Tibial artery (tissue), 4 donors: ENCODE measurements at regions not wholly inside any gene's neighbourhood (a gene's known extent, or its start where the extent isn't known, plus 50 kb on each side); places are given as distances from the start of the nearest gene placed in this dataset.

Source experiments
- DNase-seq, 2 donors: peaks; one replicate each; pipeline ENCODE4 v3.0.0-alpha.2; 2019
- H3K27ac ChIP-seq, 2 donors: fragments of 200-600 bp; sonication (generic) in 1 of 2; 1 replicate in 1 of 2; 2 replicates in 1 of 2; pipeline ENCODE4 v1.5.1; 2018 to 2019; ENCODE audit warnings: mild to moderate bottlenecking in 1 of 2
- H3K27me3 ChIP-seq, 2 donors: fragments of 200-600 bp; sonication (generic) in 1 of 2; one replicate each; pipeline versions ENCODE4 v1.5.1 to v1.6.0; 2016 to 2019
- H3K36me3 ChIP-seq, 3 donors: fragments of 200-600 bp; sonication (generic) in 2 of 3; one replicate each; pipeline ENCODE4 v1.5.1; 2016 to 2019; ENCODE audit warnings: mild to moderate bottlenecking in 2 of 3
- H3K4me1 ChIP-seq, 4 donors: fragments of 200-600 bp; sonication (generic) in 2 of 4; 1 replicate in 3 of 4; 2 replicates in 1 of 4; pipeline ENCODE4 v1.5.1; 2016 to 2019
- H3K4me3 ChIP-seq, 2 donors: fragments of 200-600 bp; sonication (generic) in 1 of 2; 1 replicate in 1 of 2; 2 replicates in 1 of 2; pipeline ENCODE4 v1.5.1; 2018 to 2019; ENCODE audit warnings: mild to moderate bottlenecking in 2 of 2
- H3K9me3 ChIP-seq, 3 donors: fragments of 200-600 bp; sonication (generic) in 1 of 3; one replicate each; pipeline ENCODE4 v1.5.1; 2016 to 2019
- intact Hi-C: fragments of 100-400 bp; cut with DNase I; formaldehyde crosslinking; loops from one replicate; pipeline ENCODE4 v1.15.0; 2023; ENCODE audit warnings: low total_unique reads
- TF ChIP-seq, protein P1 (sequence below), 2 experiments: fragments of 200-600 bp in 1 of 2; fragments of 450-650 bp in 1 of 2; IDR thresholded peaks; one replicate each; pipeline ENCODE4 v1.5.1; 2017 to 2019; ENCODE audit warnings: antibody characterized with exemption in 2 of 2, mild to moderate bottlenecking in 1 of 2, moderate library complexity in 1 of 2

DNA sequence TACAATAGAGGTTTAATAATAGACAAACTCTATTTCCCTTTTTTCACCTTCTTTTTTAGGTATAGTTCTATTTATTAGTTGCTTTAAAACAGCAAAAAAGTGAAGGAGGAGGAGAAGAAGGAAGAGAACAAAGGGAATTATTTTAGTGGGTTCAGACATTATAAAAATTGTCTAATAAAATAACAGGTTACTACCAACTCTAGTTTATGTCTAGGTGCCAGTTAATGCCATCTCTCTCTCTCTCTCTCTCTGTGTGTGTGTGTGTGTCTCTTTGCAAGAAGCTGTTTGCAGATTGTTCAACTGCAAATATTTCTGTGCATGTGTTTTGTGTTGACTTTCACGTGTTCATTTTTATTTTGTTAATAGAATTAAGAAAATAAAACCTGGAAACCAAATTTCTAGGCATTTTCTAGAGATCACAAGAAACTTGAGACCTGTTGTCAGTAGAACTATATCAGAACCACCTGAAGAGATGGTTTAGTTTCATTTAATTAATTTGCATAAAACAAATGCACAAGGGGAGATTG lies 313.5 kb upstream of the SGK1 start:
- H3K4me3 ChIP-seq = no peak overlapping the region
- H3K27me3 ChIP-seq = no peaks in the 10 kb centered on the region
- no peak for DNase-seq
- no peaks in the 10 kb centered on the region for H3K4me1 ChIP-seq
- no peaks in the 10 kb centered on the region for H3K36me3 ChIP-seq
- no peaks in the 10 kb centered on the region for H3K9me3 ChIP-seq
- intact Hi-C loops = no loop called here
- H3K27ac ChIP-seq = no peak overlapping the region
- TF ChIP-seq, protein P1, sequence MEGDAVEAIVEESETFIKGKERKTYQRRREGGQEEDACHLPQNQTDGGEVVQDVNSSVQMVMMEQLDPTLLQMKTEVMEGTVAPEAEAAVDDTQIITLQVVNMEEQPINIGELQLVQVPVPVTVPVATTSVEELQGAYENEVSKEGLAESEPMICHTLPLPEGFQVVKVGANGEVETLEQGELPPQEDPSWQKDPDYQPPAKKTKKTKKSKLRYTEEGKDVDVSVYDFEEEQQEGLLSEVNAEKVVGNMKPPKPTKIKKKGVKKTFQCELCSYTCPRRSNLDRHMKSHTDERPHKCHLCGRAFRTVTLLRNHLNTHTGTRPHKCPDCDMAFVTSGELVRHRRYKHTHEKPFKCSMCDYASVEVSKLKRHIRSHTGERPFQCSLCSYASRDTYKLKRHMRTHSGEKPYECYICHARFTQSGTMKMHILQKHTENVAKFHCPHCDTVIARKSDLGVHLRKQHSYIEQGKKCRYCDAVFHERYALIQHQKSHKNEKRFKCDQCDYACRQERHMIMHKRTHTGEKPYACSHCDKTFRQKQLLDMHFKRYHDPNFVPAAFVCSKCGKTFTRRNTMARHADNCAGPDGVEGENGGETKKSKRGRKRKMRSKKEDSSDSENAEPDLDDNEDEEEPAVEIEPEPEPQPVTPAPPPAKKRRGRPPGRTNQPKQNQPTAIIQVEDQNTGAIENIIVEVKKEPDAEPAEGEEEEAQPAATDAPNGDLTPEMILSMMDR (IDR thresholded peaks at IDR 0.05) = no peak

DNA sequence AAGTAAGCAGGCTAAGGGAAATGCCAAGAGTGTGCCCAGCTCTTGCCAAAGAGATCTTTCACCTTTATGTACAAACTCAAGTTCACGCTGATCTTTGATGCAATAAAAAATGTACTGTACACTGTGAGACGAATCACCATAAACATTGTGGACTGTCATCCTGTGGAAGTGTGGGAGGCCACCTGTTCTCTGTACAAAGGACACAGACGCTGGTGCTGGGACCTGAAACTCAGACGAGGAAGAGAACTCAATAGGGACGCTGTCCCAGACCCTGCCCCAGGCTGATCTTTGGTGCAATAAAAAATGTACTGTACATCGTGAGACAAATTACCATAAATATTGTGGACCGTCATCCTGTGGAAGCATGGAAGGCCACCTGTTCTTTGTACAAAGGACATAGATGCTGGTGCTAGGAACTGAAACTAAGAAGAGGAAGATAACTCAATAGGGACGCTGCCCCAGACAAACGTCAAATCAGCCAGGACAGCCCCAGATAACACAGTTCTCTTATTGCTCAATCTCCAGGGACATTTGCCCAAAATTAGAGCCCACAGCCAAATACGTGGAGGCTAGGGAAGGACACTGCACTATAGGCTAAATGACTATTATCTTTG lies 312.7 kb upstream of the SGK1 start:
- TF ChIP-seq, protein P1 (IDR thresholded peaks at IDR 0.05) = no peak
- H3K27me3 ChIP-seq = no peaks in the 10 kb centered on the region
- no peaks in the 10 kb centered on the region for H3K4me1 ChIP-seq
- no peaks in the 10 kb centered on the region for H3K36me3 ChIP-seq
- no peak overlapping the region for H3K4me3 ChIP-seq
- no peaks in the 10 kb centered on the region for H3K9me3 ChIP-seq
- peak in 1 of 2 donors; percentile 33 for DNase-seq
- intact Hi-C loops = no loop called here
- no peak overlapping the region for H3K27ac ChIP-seq

DNA sequence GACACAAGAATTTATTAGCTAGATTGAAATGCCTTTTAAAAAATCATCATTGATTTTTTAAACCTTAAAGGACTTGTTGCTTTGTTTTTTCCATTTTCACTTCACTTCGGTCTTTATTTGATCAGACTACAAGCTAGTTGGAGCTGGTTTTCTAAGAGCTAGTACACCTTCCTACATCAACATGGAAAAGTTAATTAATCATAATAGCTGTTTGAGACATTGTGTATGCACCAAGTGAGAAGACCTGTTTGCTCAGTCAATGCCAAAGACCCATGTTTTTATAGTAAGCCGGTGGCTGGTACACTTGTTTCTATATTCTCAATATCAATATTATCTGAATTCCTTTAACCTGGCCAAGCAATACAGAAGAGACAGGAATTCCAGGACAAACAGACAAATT lies 310.2 kb upstream of the SGK1 start:
- no peak overlapping the region for H3K4me3 ChIP-seq
- no peaks in the 10 kb centered on the region for H3K36me3 ChIP-seq
- intact Hi-C loops = no loop called here
- H3K27ac ChIP-seq = no peak overlapping the region
- no peak for DNase-seq
- H3K4me1 ChIP-seq = no peaks in the 10 kb centered on the region
- H3K27me3 ChIP-seq = no peaks in the 10 kb centered on the region
- H3K9me3 ChIP-seq = no peaks in the 10 kb centered on the region
- TF ChIP-seq, protein P1 (IDR thresholded peaks at IDR 0.05) = no peak

DNA sequence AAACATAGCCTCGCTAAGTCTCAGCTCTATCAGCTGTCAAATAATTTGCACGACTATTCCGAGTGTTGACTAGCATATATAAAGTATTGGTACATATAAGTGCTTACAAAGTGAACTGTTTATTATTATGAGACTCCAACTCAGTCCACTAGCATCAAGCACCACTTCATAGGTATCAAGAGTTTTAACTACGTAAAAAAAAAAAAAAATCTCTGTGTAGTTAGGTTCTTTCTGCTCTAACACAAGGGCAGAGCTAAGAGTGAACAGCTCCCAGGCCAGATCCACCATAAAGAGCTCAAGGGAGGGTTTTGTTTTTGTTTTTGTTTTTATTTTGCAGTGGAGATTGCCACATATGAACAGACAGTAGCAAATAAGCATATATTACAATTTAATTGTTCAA lies 309.8 kb upstream of the SGK1 start:
- Histone ChIP-seq H3K4me1 (no peaks in the 10 kb centered on the region), H3K27ac (no peak overlapping the region), H3K27me3 (no peaks in the 10 kb centered on the region), H3K36me3 (no peaks in the 10 kb centered on the region), H3K9me3 (no peaks in the 10 kb centered on the region), H3K4me3 (no peak overlapping the region)
- TF ChIP-seq, protein P1 (IDR thresholded peaks at IDR 0.05) = no peak
- intact Hi-C loops = no loop called here
- DNase-seq = no peak

DNA sequence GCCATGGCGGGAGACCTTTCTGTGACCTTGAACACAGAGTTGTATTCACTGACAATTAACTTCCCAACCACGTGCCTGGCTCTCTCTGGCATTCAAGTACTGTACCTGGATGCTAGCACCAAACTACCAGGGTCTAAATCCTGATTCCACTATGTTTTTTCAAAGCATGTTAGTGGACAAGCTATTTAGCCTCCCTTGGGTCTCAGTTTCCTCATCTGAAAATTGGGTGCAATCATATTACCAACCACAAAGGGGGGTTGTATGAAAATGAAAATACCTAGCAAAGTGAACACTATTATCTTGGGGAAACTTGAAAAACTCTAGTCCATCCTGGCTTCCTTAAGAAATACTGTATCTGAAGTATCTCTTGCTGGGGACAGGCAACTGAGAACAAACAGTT lies 308.7 kb upstream of the SGK1 start:
- H3K9me3 ChIP-seq = no peaks in the 10 kb centered on the region
- no peaks in the 10 kb centered on the region for H3K27me3 ChIP-seq
- no peak overlapping the region for H3K4me3 ChIP-seq
- intact Hi-C loops = no loop called here
- TF ChIP-seq, protein P1 (IDR thresholded peaks at IDR 0.05) = no peak
- H3K36me3 ChIP-seq = no peaks in the 10 kb centered on the region
- H3K27ac ChIP-seq = no peak overlapping the region
- no peaks in the 10 kb centered on the region for H3K4me1 ChIP-seq
- DNase-seq = no peak

DNA sequence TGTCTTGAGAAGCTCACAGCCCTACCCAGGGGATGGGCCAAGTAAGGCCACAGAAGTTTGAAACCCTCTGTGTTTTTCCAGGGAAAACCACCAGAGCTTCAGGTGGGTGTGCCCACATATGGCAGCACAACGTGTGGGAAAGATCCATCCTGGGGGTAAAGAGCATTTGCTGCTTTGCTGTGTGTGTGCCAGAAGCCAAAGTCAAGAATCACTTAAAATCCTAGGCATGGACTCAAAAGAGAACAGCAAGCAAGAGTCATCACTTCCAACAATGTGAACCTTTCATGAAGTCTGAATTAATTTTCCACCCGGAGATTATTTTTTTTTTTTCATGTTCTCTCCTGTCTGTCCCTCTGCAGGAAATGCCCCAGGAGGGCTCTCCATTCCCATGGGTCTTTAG lies 308.2 kb upstream of the SGK1 start:
- H3K4me3 ChIP-seq = no peak overlapping the region
- TF ChIP-seq, protein P1 (IDR thresholded peaks at IDR 0.05) = no peak
- H3K27me3 ChIP-seq = no peaks in the 10 kb centered on the region
- H3K36me3 ChIP-seq = no peaks in the 10 kb centered on the region
- H3K9me3 ChIP-seq = no peaks in the 10 kb centered on the region
- no peak overlapping the region for H3K27ac ChIP-seq
- no peaks in the 10 kb centered on the region for H3K4me1 ChIP-seq
- no peak for DNase-seq
- intact Hi-C loops = no loop called here
